Peyer's patch (tissue), 4 donors: ENCODE measurements at regions not wholly inside any gene's neighbourhood (a gene's known extent, or its start where the extent isn't known, plus 50 kb on each side); places are given as distances from the start of the nearest gene placed in this dataset.
A peak's percentile ranks its signal among the peaks of the same experiment; 100 is the strongest.

Source experiments
- DNase-seq, 3 donors: peaks; one replicate each; pipeline ENCODE4 v3.0.0-alpha.2; 2017 to 2019
- H3K27ac ChIP-seq, 4 donors: fragments of 200-600 bp; sonication (generic); one replicate each; pipeline ENCODE4 v1.5.1; 2016 to 2019
- H3K27me3 ChIP-seq, 2 donors: fragments of 200-600 bp; sonication (generic); one replicate each; pipeline ENCODE4 v1.5.1; 2019
- H3K36me3 ChIP-seq, 3 donors: fragments of 200-600 bp; sonication (generic); one replicate each; pipeline ENCODE4 v1.5.1; 2016 to 2019
- H3K4me1 ChIP-seq, 4 donors: fragments of 200-600 bp; sonication (generic); one replicate each; pipeline ENCODE4 v1.5.1; 2016 to 2019
- H3K4me3 ChIP-seq, 4 donors: fragments of 200-600 bp; sonication (generic); 1 replicate in 3 of 4; 2 replicates in 1 of 4; pipeline ENCODE4 v1.5.1; 2016 to 2019; ENCODE audit warnings: mild to moderate bottlenecking in 1 of 4
- H3K9me3 ChIP-seq, 4 donors: fragments of 200-600 bp; sonication (generic); one replicate each; pipeline ENCODE4 v1.5.1; 2016 to 2019; ENCODE audit warnings: mild to moderate bottlenecking in 1 of 4
- CTCF ChIP-seq, 6 experiments: fragments of 450-650 bp in 4 of 6; fragments of 200-600 bp in 2 of 6; sonication (generic) in 1 of 6; IDR thresholded peaks; one replicate each; pipeline ENCODE4 v1.5.1; 2017 to 2019; ENCODE audit warnings: antibody characterized with exemption in 6 of 6, mild to moderate bottlenecking in 3 of 6, moderate library complexity in 1 of 6
- POLR2A ChIP-seq, 2 donors: fragments of 450-650 bp; IDR thresholded peaks; one replicate each; pipeline ENCODE4 v1.5.1; 2017; ENCODE audit warnings: antibody characterized with exemption in 2 of 2, mild to moderate bottlenecking in 2 of 2, moderate library complexity in 2 of 2

- no peak for TF ChIP-seq CTCF (IDR thresholded peaks at IDR 0.05)
- TF ChIP-seq POLR2A (IDR thresholded peaks at IDR 0.05): no peak
- DNase-seq: no peak
- Histone ChIP-seq H3K27ac (no peak overlapping the region), H3K9me3 (no peaks in the 10 kb centered on the region), H3K4me3 (no peak overlapping the region), H3K27me3 (no peaks in the 10 kb centered on the region), H3K36me3 (no peaks in the 10 kb centered on the region), H3K4me1 (no peaks in the 10 kb centered on the region)
Observed at GRCh38 chr7:85469446-85470010, 282.7 kb upstream of the SEMA3D start.

- TF ChIP-seq CTCF (IDR thresholded peaks at IDR 0.05): peak in 1 of 6 experiments; percentile 21
- TF ChIP-seq POLR2A (IDR thresholded peaks at IDR 0.05): no peak
- no peaks in the 10 kb centered on the region for H3K4me1 ChIP-seq
- H3K27ac ChIP-seq: no peak overlapping the region
- no peak overlapping the region for H3K4me3 ChIP-seq
- DNase-seq: no peak
- H3K27me3 ChIP-seq: no peaks in the 10 kb centered on the region
- no peaks in the 10 kb centered on the region for H3K36me3 ChIP-seq
- no peaks in the 10 kb centered on the region for H3K9me3 ChIP-seq
Observed at GRCh38 chr7:85464042-85464651, 277.3 kb upstream of the SEMA3D start.

- Histone ChIP-seq H3K27ac (no peak overlapping the region), H3K4me1 (no peaks in the 10 kb centered on the region)
- DNase-seq: no peak
Observed at GRCh38 chr7:85462671-85463070, 275.8 kb upstream of the SEMA3D start.

GRCh38 chr7:85457911-85458310 is 271.1 kb upstream of the SEMA3D start:
- Histone ChIP-seq H3K27ac (no peak overlapping the region), H3K4me3 (no peak overlapping the region), H3K9me3 (no peaks in the 10 kb centered on the region), H3K36me3 (no peaks in the 10 kb centered on the region), H3K4me1 (no peaks in the 10 kb centered on the region), H3K27me3 (no peaks in the 10 kb centered on the region)
- TF ChIP-seq POLR2A (IDR thresholded peaks at IDR 0.05) (no peak), CTCF (IDR thresholded peaks at IDR 0.05) (no peak)
- DNase-seq: no peak

More at GRCh38 chr7:85462671-85463070, 275.8 kb upstream of the SEMA3D start:
- no peak for TF ChIP-seq CTCF (IDR thresholded peaks at IDR 0.05)
- no peak for TF ChIP-seq POLR2A (IDR thresholded peaks at IDR 0.05)
- H3K9me3 ChIP-seq: no peaks in the 10 kb centered on the region
- no peaks in the 10 kb centered on the region for H3K36me3 ChIP-seq
- H3K27me3 ChIP-seq: no peaks in the 10 kb centered on the region
- no peak overlapping the region for H3K4me3 ChIP-seq

GRCh38 chr7:85456254-85456653 is 269.4 kb upstream of the SEMA3D start:
- DNase-seq: no peak
- H3K4me3 ChIP-seq: no peak overlapping the region
- no peaks in the 10 kb centered on the region for H3K4me1 ChIP-seq
- H3K27ac ChIP-seq: no peak overlapping the region
- no peaks in the 10 kb centered on the region for H3K36me3 ChIP-seq
- H3K27me3 ChIP-seq: no peaks in the 10 kb centered on the region
- H3K9me3 ChIP-seq: no peaks in the 10 kb centered on the region
- no peak for TF ChIP-seq CTCF (IDR thresholded peaks at IDR 0.05)
- no peak for TF ChIP-seq POLR2A (IDR thresholded peaks at IDR 0.05)
